Hepatocyte (in vitro differentiated cells): ENCODE measurements at regions not wholly inside any gene's neighbourhood (a gene's known extent, or its start where the extent isn't known, plus 50 kb on each side); places are given as distances from the start of the nearest gene placed in this dataset.

Experiments used
- DNase-seq: peaks from one replicate; pipeline ENCODE4 v3.0.0-alpha.2; 2016; ENCODE audit warnings: low spot score
- H2AFZ ChIP-seq: fragments of 200-600 bp; sonication (generic); 2 replicates; pipeline ENCODE4 v1.6.0; 2016; ENCODE audit warnings: antibody characterized with exemption, mild to moderate bottlenecking
- H3K27ac ChIP-seq: fragments of 200-600 bp; sonication (generic); 2 replicates; pipeline ENCODE4 v1.5.1; 2016; ENCODE audit warnings: mild to moderate bottlenecking
- H3K27me3 ChIP-seq: fragments of 200-600 bp; sonication (generic); 2 replicates; pipeline ENCODE4 v1.6.1; 2016
- H3K36me3 ChIP-seq: fragments of 200-600 bp; sonication (generic); replicated peaks from 2 replicates; pipeline ENCODE4 v1.5.1; 2016; ENCODE audit warnings: low read depth; ENCODE audit not compliant: insufficient read depth
- H3K4me1 ChIP-seq: fragments of 200-600 bp; sonication (generic); 2 replicates; pipeline ENCODE4 v1.5.1; 2016; ENCODE audit warnings: mild to moderate bottlenecking, moderate library complexity; ENCODE audit not compliant: insufficient read depth
- H3K4me2 ChIP-seq: fragments of 200-600 bp; sonication (generic); 2 replicates; pipeline ENCODE4 v1.6.0; 2016
- H3K4me3 ChIP-seq: fragments of 200-600 bp; sonication (generic); 2 replicates; pipeline ENCODE4 v1.5.1; 2016; ENCODE audit warnings: mild to moderate bottlenecking
- H3K79me2 ChIP-seq: fragments of 200-600 bp; sonication (generic); 2 replicates; pipeline ENCODE4 v1.6.0; 2017; ENCODE audit warnings: mild to moderate bottlenecking
- H3K9me2 ChIP-seq: fragments of 200-600 bp; sonication (generic); replicated peaks from 2 replicates; pipeline ENCODE4 v1.6.0; 2017; ENCODE audit warnings: mild to moderate bottlenecking; ENCODE audit not compliant: insufficient read depth
- H3K9me3 ChIP-seq: fragments of 200-600 bp; sonication (generic); 2 replicates; pipeline ENCODE4 v1.5.1; 2016; ENCODE audit warnings: low read depth, mild to moderate bottlenecking
- H4K20me1 ChIP-seq: fragments of 200-600 bp; sonication (generic); 2 replicates; pipeline ENCODE4 v1.6.0; 2016; ENCODE audit warnings: mild to moderate bottlenecking; ENCODE audit not compliant: insufficient read depth, poor library complexity, severe bottlenecking
- EZH2 ChIP-seq: fragments of 200-600 bp; sonication (generic); IDR thresholded peaks from 2 replicates; pipeline ENCODE4 v1.6.1; 2016; ENCODE audit warnings: antibody characterized with exemption, mild to moderate bottlenecking, borderline replicate concordance
- EZH2phosphoT487 ChIP-seq: fragments of 200-600 bp; sonication (generic); IDR thresholded peaks from one replicate; pipeline ENCODE4 v1.6.1; 2018; ENCODE audit warnings: antibody characterized with exemption, mild to moderate bottlenecking, low read depth, moderate library complexity; ENCODE audit not compliant: unreplicated experiment, severe bottlenecking
- WGBS: methylation state at CpG from one replicate; pipeline ENCODE4 v1.1.6; 2016; ENCODE audit warnings: low lambda C conversion rate; ENCODE audit errors: missing lambda C conversion rate; 5-methylcytosine and 5-hydroxymethylcytosine counted together
- TF ChIP-seq, protein P1 (sequence below): fragments of 200-600 bp; sonication (generic); IDR thresholded peaks from 2 replicates; pipeline ENCODE4 v1.5.1; 2016; ENCODE audit warnings: antibody characterized with exemption, mild to moderate bottlenecking; ENCODE audit not compliant: poor library complexity

DNA sequence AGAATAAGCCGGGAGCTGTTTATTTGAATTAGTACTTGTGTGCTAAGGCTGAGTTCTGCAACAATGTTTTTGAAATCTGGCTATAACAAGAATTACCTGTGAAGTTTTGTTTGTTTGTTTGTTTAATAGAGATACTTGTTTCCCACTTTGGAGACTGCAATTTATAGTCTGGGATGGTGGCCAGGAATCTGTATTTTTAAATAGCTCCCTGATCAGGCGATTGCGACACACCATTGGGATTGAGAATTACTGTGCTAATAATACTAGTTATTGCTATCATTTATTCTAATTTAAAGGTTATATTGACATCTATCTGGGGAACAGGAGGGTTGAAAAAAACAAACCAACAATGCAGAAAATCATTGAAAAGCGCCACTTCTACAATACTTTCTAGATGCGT, 951.6 kb upstream of the TENM3 start:
- no peaks in the 10 kb centered on the region for H3K9me3 ChIP-seq
- no peak overlapping the region for H2AFZ ChIP-seq
- TF ChIP-seq EZH2phosphoT487 (no peak), EZH2 (no peak)
- TF ChIP-seq, protein P1, sequence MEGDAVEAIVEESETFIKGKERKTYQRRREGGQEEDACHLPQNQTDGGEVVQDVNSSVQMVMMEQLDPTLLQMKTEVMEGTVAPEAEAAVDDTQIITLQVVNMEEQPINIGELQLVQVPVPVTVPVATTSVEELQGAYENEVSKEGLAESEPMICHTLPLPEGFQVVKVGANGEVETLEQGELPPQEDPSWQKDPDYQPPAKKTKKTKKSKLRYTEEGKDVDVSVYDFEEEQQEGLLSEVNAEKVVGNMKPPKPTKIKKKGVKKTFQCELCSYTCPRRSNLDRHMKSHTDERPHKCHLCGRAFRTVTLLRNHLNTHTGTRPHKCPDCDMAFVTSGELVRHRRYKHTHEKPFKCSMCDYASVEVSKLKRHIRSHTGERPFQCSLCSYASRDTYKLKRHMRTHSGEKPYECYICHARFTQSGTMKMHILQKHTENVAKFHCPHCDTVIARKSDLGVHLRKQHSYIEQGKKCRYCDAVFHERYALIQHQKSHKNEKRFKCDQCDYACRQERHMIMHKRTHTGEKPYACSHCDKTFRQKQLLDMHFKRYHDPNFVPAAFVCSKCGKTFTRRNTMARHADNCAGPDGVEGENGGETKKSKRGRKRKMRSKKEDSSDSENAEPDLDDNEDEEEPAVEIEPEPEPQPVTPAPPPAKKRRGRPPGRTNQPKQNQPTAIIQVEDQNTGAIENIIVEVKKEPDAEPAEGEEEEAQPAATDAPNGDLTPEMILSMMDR: no peak
- H3K79me2 ChIP-seq: no peaks in the 10 kb centered on the region
- no peak for DNase-seq
- peaks cover 3% of the 10 kb centered on the region for H3K27me3 ChIP-seq
- 94% methylated on average over 5 of the region's 5 CpGs for WGBS
- no peak overlapping the region for H3K27ac ChIP-seq
- no peaks in the 10 kb centered on the region for H3K4me1 ChIP-seq
- no peak overlapping the region for H3K4me3 ChIP-seq
- H3K4me2 ChIP-seq: no peak overlapping the region
- no peaks in the 10 kb centered on the region for H3K36me3 ChIP-seq
- no peaks in the 10 kb centered on the region for H4K20me1 ChIP-seq
- H3K9me2 ChIP-seq: no peaks in the 10 kb centered on the region

DNA sequence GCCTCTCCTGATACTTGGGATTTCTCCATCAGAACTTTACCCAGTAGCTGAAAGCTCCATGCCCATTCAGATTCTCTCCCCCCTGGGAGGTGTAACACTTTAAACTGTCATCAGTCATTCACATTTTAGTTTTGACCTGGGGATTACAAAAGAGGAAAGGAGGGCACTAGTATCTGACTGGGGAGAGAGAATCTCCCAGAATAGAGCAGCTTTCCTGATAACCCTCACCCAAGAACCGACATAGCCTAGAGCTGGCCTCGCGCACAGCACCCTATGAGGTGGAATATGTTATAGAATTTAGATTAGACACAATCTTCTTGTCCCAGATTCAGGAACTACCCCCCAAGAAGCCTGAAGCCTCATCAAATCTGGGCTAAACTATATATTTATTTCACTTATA, 950.2 kb upstream of the TENM3 start:
- no peak for DNase-seq
- H3K4me1 ChIP-seq: no peaks in the 10 kb centered on the region
- no peaks in the 10 kb centered on the region for H3K9me2 ChIP-seq
- H4K20me1 ChIP-seq: no peaks in the 10 kb centered on the region
- H3K27me3 ChIP-seq: peaks cover 3% of the 10 kb centered on the region
- H3K9me3 ChIP-seq: no peaks in the 10 kb centered on the region
- H3K36me3 ChIP-seq: no peaks in the 10 kb centered on the region
- H3K27ac ChIP-seq: no peak overlapping the region
- H2AFZ ChIP-seq: no peak overlapping the region
- TF ChIP-seq EZH2phosphoT487 (no peak), EZH2 (no peak)
- TF ChIP-seq, protein P1: no peak
- no peak overlapping the region for H3K4me2 ChIP-seq
- 87% methylated on average over 3 of the region's 3 CpGs for WGBS
- H3K4me3 ChIP-seq: no peak overlapping the region
- H3K79me2 ChIP-seq: no peaks in the 10 kb centered on the region

DNA sequence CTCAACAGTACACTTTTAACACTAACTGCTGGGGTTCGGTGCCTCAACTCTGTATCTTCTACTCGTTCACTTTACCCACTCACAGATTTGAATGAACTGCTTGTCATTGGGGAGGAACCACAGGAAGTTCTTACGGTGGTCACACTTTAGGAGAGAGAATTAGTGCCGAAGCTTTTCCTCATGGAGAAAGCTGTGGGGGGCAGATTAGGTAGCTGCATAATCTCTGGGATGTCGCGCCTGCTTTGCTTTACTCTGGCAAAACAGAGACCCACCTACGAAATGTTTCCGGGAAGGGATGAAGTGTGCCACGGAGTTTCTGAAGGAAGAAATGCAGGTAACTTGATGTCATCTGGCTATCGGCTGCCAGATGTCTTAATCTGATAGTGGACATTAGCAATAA, 949.7 kb upstream of the TENM3 start:
- Histone ChIP-seq H3K9me2 (no peaks in the 10 kb centered on the region), H4K20me1 (no peaks in the 10 kb centered on the region), H3K4me1 (no peaks in the 10 kb centered on the region), H3K27ac (no peak overlapping the region), H3K4me3 (no peak overlapping the region), H3K4me2 (no peak overlapping the region), H3K9me3 (no peaks in the 10 kb centered on the region), H2AFZ (no peak overlapping the region), H3K27me3 (peaks cover 3% of the 10 kb centered on the region), H3K36me3 (no peaks in the 10 kb centered on the region), H3K79me2 (no peaks in the 10 kb centered on the region)
- no peak for DNase-seq
- TF ChIP-seq EZH2 (no peak), EZH2phosphoT487 (no peak)
- TF ChIP-seq, protein P1: no peak
- 47% methylated on average over 10 of the region's 10 CpGs for WGBS

DNA sequence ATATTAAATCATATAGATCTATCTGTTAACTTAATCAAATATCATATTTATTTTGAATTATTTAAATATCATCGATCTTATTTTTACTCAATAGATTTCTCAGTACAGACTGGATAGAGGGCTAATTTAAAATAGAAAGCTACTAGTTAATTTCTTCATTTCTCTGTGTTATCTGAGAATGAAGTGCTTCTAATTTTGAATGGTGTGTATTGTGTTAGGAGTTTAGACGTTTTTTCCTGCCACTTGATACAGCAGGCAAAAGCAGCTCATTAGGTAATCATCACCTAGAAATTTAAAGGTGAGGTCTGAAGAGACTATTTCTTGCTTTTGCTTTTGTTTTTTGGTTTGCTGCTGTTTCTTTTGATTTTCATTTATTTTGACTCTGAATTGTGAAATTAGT, 948.8 kb upstream of the TENM3 start:
- Histone ChIP-seq H2AFZ (no peak overlapping the region), H3K27me3 (peaks cover 3% of the 10 kb centered on the region), H3K4me3 (no peak overlapping the region), H3K9me2 (no peaks in the 10 kb centered on the region), H4K20me1 (no peaks in the 10 kb centered on the region), H3K79me2 (no peaks in the 10 kb centered on the region), H3K4me2 (no peak overlapping the region), H3K27ac (no peak overlapping the region), H3K36me3 (no peaks in the 10 kb centered on the region), H3K4me1 (no peaks in the 10 kb centered on the region), H3K9me3 (no peaks in the 10 kb centered on the region)
- no peak for TF ChIP-seq EZH2phosphoT487
- TF ChIP-seq, protein P1: no peak
- TF ChIP-seq EZH2: no peak
- WGBS: 74% methylated on average over 2 of the region's 2 CpGs
- DNase-seq: no peak
